ENCODE measurements at regions not wholly inside any gene's neighbourhood (a gene's known extent, or its start where the extent isn't known, plus 50 kb on each side); places are given as distances from the start of the nearest gene placed in this dataset.
"Not testable (repeated sequence)": the region's sequence is repeated elsewhere in the genome, so short reads cannot be mapped to it uniquely, and the experiment has no call there.

GRCh38 chr6:145099713-145100112, 635.6 kb downstream of the EPM2A start:
- Histone ChIP-seq H3K27me3 (no peaks in the 10 kb centered on the region), H3K9me3 (peaks cover 0 to 8% (median 0%) of the 10 kb centered on the region in 3 donors), H3K4me3 (no peak overlapping the region), H3K27ac (no peak overlapping the region), H3K4me1 (no peaks in the 10 kb centered on the region), H3K36me3 (no peaks in the 10 kb centered on the region)
- no peak for DNase-seq
- intact Hi-C loops (cut with DNase I; ENCODE audit: low total_unique reads): no loop called here
- TF ChIP-seq CTCF (IDR thresholded peaks at IDR 0.05): no peak

- H3K27ac ChIP-seq: no peak overlapping the region
- no peak for TF ChIP-seq CTCF (IDR thresholded peaks at IDR 0.05)
- H3K4me1 ChIP-seq: no peaks in the 10 kb centered on the region
- no peaks in the 10 kb centered on the region for H3K36me3 ChIP-seq
- intact Hi-C loops (cut with DNase I; ENCODE audit: low total_unique reads): no loop called here
- no peak for DNase-seq
- no peaks in the 10 kb centered on the region for H3K27me3 ChIP-seq
- H3K4me3 ChIP-seq: no peak overlapping the region
- H3K9me3 ChIP-seq: no peaks in the 10 kb centered on the region
These were observed 625.2 kb downstream of the EPM2A start for GRCh38 chr6:145110109-145110508.

GRCh38 chr6:145111407-145111806, 623.9 kb downstream of the EPM2A start:
- H3K4me3 ChIP-seq; H3K4me1 ChIP-seq; H3K36me3 ChIP-seq; DNase-seq; intact Hi-C loops (cut with DNase I; ENCODE audit: low total_unique reads); H3K27me3 ChIP-seq; H3K27ac ChIP-seq; H3K9me3 ChIP-seq: not testable (repeated sequence)

GRCh38 chr6:145112711-145113148, 622.6 kb downstream of the EPM2A start:
- Histone ChIP-seq H3K36me3 (no peaks in the 10 kb centered on the region), H3K4me3 (no peak overlapping the region), H3K4me1 (no peaks in the 10 kb centered on the region), H3K27me3 (no peaks in the 10 kb centered on the region), H3K9me3 (no peaks in the 10 kb centered on the region), H3K27ac (no peak overlapping the region)
- TF ChIP-seq CTCF (IDR thresholded peaks at IDR 0.05): no peak
- no peak for DNase-seq
- intact Hi-C loops (cut with DNase I; ENCODE audit: low total_unique reads): no loop called here

GRCh38 chr6:145115638-145116037, 619.7 kb downstream of the EPM2A start:
- DNase-seq: no peak
- no peaks in the 10 kb centered on the region for H3K36me3 ChIP-seq
- H3K4me3 ChIP-seq: no peak overlapping the region
- intact Hi-C loops (cut with DNase I; ENCODE audit: low total_unique reads): no loop called here
- H3K9me3 ChIP-seq: no peaks in the 10 kb centered on the region
- no peaks in the 10 kb centered on the region for H3K4me1 ChIP-seq
- TF ChIP-seq CTCF (IDR thresholded peaks at IDR 0.05): no peak
- no peaks in the 10 kb centered on the region for H3K27me3 ChIP-seq
- no peak overlapping the region for H3K27ac ChIP-seq

- no peak for DNase-seq
- H3K9me3 ChIP-seq: no peaks in the 10 kb centered on the region
- H3K4me3 ChIP-seq: no peak overlapping the region
- TF ChIP-seq CTCF (IDR thresholded peaks at IDR 0.05): no peak
- intact Hi-C loops (cut with DNase I; ENCODE audit: low total_unique reads): no loop called here
- no peaks in the 10 kb centered on the region for H3K27me3 ChIP-seq
- no peak overlapping the region for H3K27ac ChIP-seq
- H3K36me3 ChIP-seq: no peaks in the 10 kb centered on the region
- no peaks in the 10 kb centered on the region for H3K4me1 ChIP-seq
These were observed 618.6 kb downstream of the EPM2A start for GRCh38 chr6:145116591-145117178.

Data from tibial artery (tissue), 4 donors.